Naive thymus-derived CD4-positive, alpha-beta T cell (primary cell): ENCODE measurements at regions not wholly inside any gene's neighbourhood (a gene's known extent, or its start where the extent isn't known, plus 50 kb on each side); places are given as distances from the start of the nearest gene placed in this dataset.
"Not testable (repeated sequence)": the region's sequence is repeated elsewhere in the genome, so short reads cannot be mapped to it uniquely, and the experiment has no call there.

Source experiments
- ATAC-seq: fragments of 150-1000 bp; cut with Tn5 transposase; 2 replicates; pipeline ENCODE4 v1.10.0; 2021; ENCODE audit warnings: mild to moderate bottlenecking, moderate library complexity
- CTCF ChIA-PET: fragments of 350-600 bp; sonication (Branson Sonifier 250); formaldehyde crosslinking; loops from one replicate; lab custom pipeline; 2021; ENCODE audit warnings: antibody characterized with exemption; lab: Charles Lee
- POLR2A ChIA-PET: fragments of 350-600 bp; sonication (Branson Sonifier 250); formaldehyde crosslinking; loops from one replicate; lab custom pipeline; 2021; ENCODE audit warnings: antibody characterized with exemption, inconsistent platforms; lab: Charles Lee
- DNase-seq, 9 donors: peaks; one replicate each; pipeline versions ENCODE4 v3.0.0 to v3.0.0-alpha.2; 2020 to 2022; ENCODE audit warnings: mixed read lengths in 1 of 9
- H3K27ac ChIP-seq: one replicate; pipeline ENCODE4 v1.7.0; 2013; ENCODE audit warnings: mild to moderate bottlenecking, low read depth, low read length, moderate library complexity
- H3K27me3 ChIP-seq, 2 donors: one replicate each; pipeline ENCODE4 v1.7.0; 2013; ENCODE audit warnings: low read length in 2 of 2, mild to moderate bottlenecking in 2 of 2, moderate library complexity in 2 of 2; ENCODE audit not compliant: control insufficient read depth in 2 of 2, insufficient read depth in 2 of 2
- H3K36me3 ChIP-seq, 3 experiments: 1 replicate in 2 of 3; 2 replicates in 1 of 3; pipeline ENCODE4 v1.7.0; 2013; ENCODE audit warnings: low read length in 3 of 3, mild to moderate bottlenecking in 3 of 3, moderate library complexity in 1 of 3; ENCODE audit not compliant: insufficient read depth in 3 of 3, control insufficient read depth in 2 of 3
- H3K4me1 ChIP-seq, 2 donors: one replicate each; pipeline ENCODE4 v1.7.0; 2013; ENCODE audit warnings: low read length in 2 of 2, mild to moderate bottlenecking in 2 of 2, moderate library complexity in 1 of 2; ENCODE audit not compliant: control insufficient read depth in 2 of 2, insufficient read depth in 2 of 2
- H3K4me3 ChIP-seq: 2 replicates; pipeline ENCODE4 v1.7.0; 2013; ENCODE audit warnings: mild to moderate bottlenecking, low read length
- H3K9me3 ChIP-seq, 3 experiments: 1 replicate in 2 of 3; 2 replicates in 1 of 3; pipeline ENCODE4 v1.7.0; 2013; ENCODE audit warnings: low read length in 3 of 3; ENCODE audit not compliant: control insufficient read depth in 2 of 3
- H3K27ac Mint-ChIP-seq, 9 donors: one replicate each; pipeline ENCODE4 v1.8.0; 2020 to 2022; ENCODE audit warnings: mixed read lengths in 9 of 9, mild to moderate bottlenecking in 8 of 9, moderate library complexity in 5 of 9, inconsistent platforms in 2 of 9
- H3K27me3 Mint-ChIP-seq, 5 donors: one replicate each; pipeline ENCODE4 v1.8.0; 2021 to 2022; ENCODE audit warnings: mixed read lengths in 5 of 5, mild to moderate bottlenecking in 1 of 5
- H3K36me3 Mint-ChIP-seq, 5 donors: one replicate each; pipeline ENCODE4 v1.8.0; 2020 to 2022; ENCODE audit warnings: mixed read lengths in 5 of 5, mild to moderate bottlenecking in 3 of 5, inconsistent platforms in 1 of 5
- H3K4me1 Mint-ChIP-seq, 7 donors: one replicate each; pipeline ENCODE4 v1.8.0; 2020 to 2022; ENCODE audit warnings: mixed read lengths in 7 of 7, mild to moderate bottlenecking in 3 of 7, inconsistent platforms in 1 of 7
- H3K4me3 Mint-ChIP-seq, 10 donors: one replicate each; pipeline ENCODE4 v1.8.0; 2020 to 2022; ENCODE audit warnings: mild to moderate bottlenecking in 10 of 10, mixed read lengths in 10 of 10, moderate library complexity in 6 of 10, inconsistent platforms in 2 of 10
- H3K9me3 Mint-ChIP-seq, 11 donors: one replicate each; pipeline ENCODE4 v1.8.0; 2020 to 2022; ENCODE audit warnings: mixed read lengths in 11 of 11, mild to moderate bottlenecking in 4 of 11, inconsistent platforms in 1 of 11, moderate library complexity in 1 of 11
- intact Hi-C, 2 donors: fragments of 100-400 bp; cut with micrococcal nuclease; formaldehyde crosslinking; loops; one replicate each; pipeline ENCODE4 v1.15.1; 2023

DNA sequence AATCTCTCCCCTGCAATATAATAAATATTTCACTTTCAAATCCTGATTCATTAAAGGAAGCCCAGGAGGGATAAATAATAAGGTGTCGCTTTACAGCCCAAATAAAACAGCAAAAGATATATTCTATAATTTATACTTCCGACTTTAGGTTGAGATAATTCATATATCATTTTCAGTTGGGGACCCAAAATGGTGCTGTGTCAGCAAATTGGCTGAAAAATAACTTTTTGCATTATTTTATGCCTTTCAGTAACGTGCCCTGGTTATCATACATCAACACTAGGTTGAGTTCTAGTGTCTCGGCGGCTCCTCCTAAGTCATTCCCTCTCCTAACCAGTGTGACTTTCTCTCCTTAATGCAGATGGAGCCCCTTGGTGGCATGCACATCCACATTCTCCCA is 278.2 kb downstream of the NXPE2 start:
- H3K4me1 Mint-ChIP-seq: peaks cover 0 to 1% (median 0%) of the 10 kb centered on the region in 7 donors
- no peak overlapping the region for H3K27ac ChIP-seq
- H3K27me3 Mint-ChIP-seq: peaks cover 0 to 26% (median 19%) of the 10 kb centered on the region in 5 donors
- no peak overlapping the region for H3K4me3 Mint-ChIP-seq
- ATAC-seq: no peak
- H3K36me3 Mint-ChIP-seq: no peaks in the 10 kb centered on the region
- no peaks in the 10 kb centered on the region for H3K9me3 ChIP-seq
- no peaks in the 10 kb centered on the region for H3K4me1 ChIP-seq
- H3K27me3 ChIP-seq: no peaks in the 10 kb centered on the region
- H3K9me3 Mint-ChIP-seq: peaks cover 0 to 5% (median 0%) of the 10 kb centered on the region in 11 donors
- intact Hi-C loops: no loop called here
- H3K4me3 ChIP-seq: no peak overlapping the region
- no peak for DNase-seq
- no peak overlapping the region for H3K27ac Mint-ChIP-seq
- ChIA-PET POLR2A (no interaction called here), CTCF (no interaction called here)
- H3K36me3 ChIP-seq: no peaks in the 10 kb centered on the region

DNA sequence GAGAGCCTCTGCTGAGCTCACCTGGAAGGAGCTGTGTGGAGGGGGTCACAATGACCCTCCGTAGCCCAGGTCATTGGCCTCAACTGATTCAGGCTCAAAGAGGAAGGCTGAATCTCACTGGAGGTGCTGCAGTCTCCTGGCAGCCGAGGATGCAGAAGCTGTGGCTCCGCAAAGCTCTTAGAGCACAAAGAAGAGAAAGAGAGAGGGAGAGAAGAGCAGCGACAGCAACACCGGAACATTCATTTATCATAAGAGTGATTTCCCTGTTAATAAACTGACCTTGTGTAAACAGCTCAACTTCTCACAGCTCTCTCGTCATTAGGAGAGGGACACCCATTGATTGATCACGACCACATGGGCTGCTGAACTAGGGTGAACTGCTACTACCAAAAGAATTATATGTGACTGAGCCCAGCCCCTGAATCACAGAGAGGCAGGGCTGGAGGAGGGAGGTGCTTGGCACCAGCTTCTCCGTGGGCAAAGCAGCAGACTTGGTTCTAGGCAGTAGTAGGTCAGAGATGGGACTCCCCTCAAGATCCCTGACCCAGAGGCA is 281.7 kb downstream of the NXPE2 start:
- Histone ChIP-seq H3K27me3 (no peaks in the 10 kb centered on the region), H3K27ac (no peak overlapping the region), H3K9me3 (no peaks in the 10 kb centered on the region), H3K4me3 (no peak overlapping the region), H3K36me3 (no peaks in the 10 kb centered on the region), H3K4me1 (no peaks in the 10 kb centered on the region)
- Mint-ChIP-seq H3K4me1 (no peaks in the 10 kb centered on the region), H3K9me3 (peaks cover 0 to 5% (median 0%) of the 10 kb centered on the region in 11 donors), H3K27me3 (peaks cover 0 to 28% (median 19%) of the 10 kb centered on the region in 5 donors), H3K36me3 (no peaks in the 10 kb centered on the region), H3K27ac (no peak overlapping the region), H3K4me3 (no peak overlapping the region)
- intact Hi-C loops: no loop called here
- ATAC-seq (no peak), DNase-seq (no peak)
- ChIA-PET CTCF (no interaction called here), POLR2A (no interaction called here)

GRCh38 chr11:114960819-114961218 is 282.5 kb downstream of the NXPE2 start:
- intact Hi-C loops: not testable (repeated sequence)

GRCh38 chr11:114964676-114965214 is 286.4 kb downstream of the NXPE2 start:
- Mint-ChIP-seq H3K36me3 (no peaks in the 10 kb centered on the region), H3K27ac (no peak overlapping the region), H3K4me1 (no peaks in the 10 kb centered on the region), H3K4me3 (no peak overlapping the region), H3K9me3 (peaks cover 0 to 7% (median 0%) of the 10 kb centered on the region in 11 donors), H3K27me3 (peaks cover 0 to 8% (median 0%) of the 10 kb centered on the region in 5 donors)
- intact Hi-C loops: no loop called here
- no peak overlapping the region for H3K4me3 ChIP-seq
- no peak overlapping the region for H3K27ac ChIP-seq
- POLR2A ChIA-PET: no interaction called here
- no peaks in the 10 kb centered on the region for H3K9me3 ChIP-seq
- no peak for ATAC-seq
- no peaks in the 10 kb centered on the region for H3K4me1 ChIP-seq
- H3K36me3 ChIP-seq: no peaks in the 10 kb centered on the region
- no peaks in the 10 kb centered on the region for H3K27me3 ChIP-seq
- CTCF ChIA-PET: no interaction called here
- DNase-seq: no peak

More at GRCh38 chr11:114960819-114961218, 282.5 kb downstream of the NXPE2 start:
- CTCF ChIA-PET, DNase-seq, H3K9me3 Mint-ChIP-seq, H3K27ac ChIP-seq, ATAC-seq, H3K4me1 Mint-ChIP-seq, H3K4me3 Mint-ChIP-seq, H3K36me3 Mint-ChIP-seq, H3K4me3 ChIP-seq, H3K4me1 ChIP-seq, H3K36me3 ChIP-seq, H3K27me3 ChIP-seq, H3K9me3 ChIP-seq, POLR2A ChIA-PET, H3K27ac Mint-ChIP-seq: not testable (repeated sequence)
- peaks cover 0 to 23% (median 14%) of the 10 kb centered on the region in 5 donors for H3K27me3 Mint-ChIP-seq

GRCh38 chr11:114970927-114971645 is 292.8 kb downstream of the NXPE2 start:
- no peak for ATAC-seq
- Mint-ChIP-seq H3K27ac (no peak overlapping the region), H3K4me3 (no peak overlapping the region), H3K27me3 (peaks cover 0 to 5% (median 0%) of the 10 kb centered on the region in 5 donors), H3K36me3 (no peaks in the 10 kb centered on the region), H3K9me3 (peaks cover 0 to 2% (median 0%) of the 10 kb centered on the region in 11 donors), H3K4me1 (no peaks in the 10 kb centered on the region)
- ChIA-PET CTCF (no interaction called here), POLR2A (no interaction called here)
- Histone ChIP-seq H3K27me3 (no peaks in the 10 kb centered on the region), H3K4me3 (no peak overlapping the region), H3K27ac (no peak overlapping the region), H3K4me1 (no peaks in the 10 kb centered on the region), H3K36me3 (no peaks in the 10 kb centered on the region), H3K9me3 (no peaks in the 10 kb centered on the region)
- intact Hi-C loops: no loop called here
- no peak for DNase-seq

DNA sequence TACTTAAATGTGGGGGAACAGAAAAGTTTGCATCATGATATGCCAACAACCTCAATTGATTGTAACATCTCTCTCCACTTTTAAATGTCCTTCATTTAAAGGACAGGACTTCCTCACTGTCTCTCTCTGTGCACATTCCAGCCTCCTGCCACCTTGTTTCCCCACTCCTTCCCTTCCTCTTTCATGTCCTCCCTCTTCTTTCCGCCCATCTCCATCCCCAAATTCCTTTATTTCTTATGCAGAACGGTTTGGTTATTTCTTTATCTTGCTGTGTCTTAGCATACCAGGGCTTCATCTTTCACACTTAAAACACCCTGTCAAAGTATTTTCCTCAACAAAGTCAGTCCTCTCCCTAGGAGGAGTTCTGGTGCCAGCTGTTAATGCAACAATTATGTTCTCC is 293.8 kb downstream of the NXPE2 start:
- H3K4me1 Mint-ChIP-seq: no peaks in the 10 kb centered on the region
- no peaks in the 10 kb centered on the region for H3K4me1 ChIP-seq
- no peak for ATAC-seq
- H3K27me3 Mint-ChIP-seq: peaks cover 0 to 3% (median 0%) of the 10 kb centered on the region in 5 donors
- no peaks in the 10 kb centered on the region for H3K36me3 ChIP-seq
- H3K9me3 Mint-ChIP-seq: no peaks in the 10 kb centered on the region
- CTCF ChIA-PET: no interaction called here
- intact Hi-C loops: no loop called here
- no peaks in the 10 kb centered on the region for H3K9me3 ChIP-seq
- DNase-seq: no peak
- H3K4me3 ChIP-seq: no peak overlapping the region
- POLR2A ChIA-PET: no interaction called here
- H3K36me3 Mint-ChIP-seq: no peaks in the 10 kb centered on the region
- no peak overlapping the region for H3K27ac Mint-ChIP-seq
- H3K27ac ChIP-seq: no peak overlapping the region
- H3K4me3 Mint-ChIP-seq: no peak overlapping the region
- no peaks in the 10 kb centered on the region for H3K27me3 ChIP-seq

- Mint-ChIP-seq H3K27me3 (peaks cover 0 to 6% (median 0%) of the 10 kb centered on the region in 5 donors), H3K36me3 (no peaks in the 10 kb centered on the region), H3K9me3 (peaks cover 0 to 5% (median 0%) of the 10 kb centered on the region in 11 donors), H3K4me1 (no peaks in the 10 kb centered on the region), H3K27ac (no peak overlapping the region), H3K4me3 (no peak overlapping the region)
- ATAC-seq (no peak), DNase-seq (no peak)
- ChIA-PET POLR2A (no interaction called here), CTCF (no interaction called here)
- Histone ChIP-seq H3K4me3 (no peak overlapping the region), H3K4me1 (no peaks in the 10 kb centered on the region), H3K36me3 (no peaks in the 10 kb centered on the region), H3K27ac (no peak overlapping the region), H3K27me3 (no peaks in the 10 kb centered on the region), H3K9me3 (no peaks in the 10 kb centered on the region)
- intact Hi-C loops: no loop called here
These were observed 299.3 kb downstream of the NXPE2 start for GRCh38 chr11:114977651-114978050.
